Upper lobe of right lung (tissue), 1 donor: ENCODE measurements at regions not wholly inside any gene's neighbourhood (a gene's known extent, or its start where the extent isn't known, plus 50 kb on each side); places are given as distances from the start of the nearest gene placed in this dataset.

Experiments
- ATAC-seq: fragments of 200-7000 bp; cut with Tn5 transposase; one replicate; pipeline ENCODE4 v1.9.1; 2020; ENCODE audit warnings: mild to moderate bottlenecking, moderate library complexity
- DNase-seq: peaks from one replicate; pipeline ENCODE4 v3.0.0-alpha.2; 2020
- H3K27ac ChIP-seq: fragments of 200-600 bp; one replicate; pipeline ENCODE4 v1.8.0; 2022
- H3K27me3 ChIP-seq: fragments of 200-600 bp; one replicate; pipeline ENCODE4 v1.8.0; 2022; ENCODE audit warnings: mild to moderate bottlenecking
- H3K36me3 ChIP-seq: fragments of 200-600 bp; one replicate; pipeline ENCODE4 v1.8.0; 2022
- H3K4me1 ChIP-seq: fragments of 200-600 bp; one replicate; pipeline ENCODE4 v1.8.0; 2022
- H3K4me3 ChIP-seq: fragments of 200-600 bp; one replicate; pipeline ENCODE4 v1.8.0; 2022; ENCODE audit warnings: mild to moderate bottlenecking
- H3K9me3 ChIP-seq: fragments of 200-600 bp; one replicate; pipeline ENCODE4 v1.8.0; 2022
- intact Hi-C: fragments of 100-400 bp; cut with DNase I; formaldehyde crosslinking; loops from one replicate; pipeline ENCODE4 v1.11.0; 2022
- TF ChIP-seq, protein P1 (sequence below): fragments of 200-600 bp; IDR thresholded peaks from one replicate; pipeline ENCODE4 v1.8.0; 2022; ENCODE audit warnings: antibody characterized with exemption
- donor health status: DM: no; HTN: yes; CAD: no; lungs with severe emphysema.

GRCh38 chr4:117527601-117528000, 442.2 kb upstream of the TRAM1L1 start:
- ATAC-seq (no peak), DNase-seq (no peak)
- Histone ChIP-seq H3K36me3 (no peaks in the 10 kb centered on the region), H3K9me3 (no peaks in the 10 kb centered on the region), H3K27ac (no peak overlapping the region), H3K4me1 (no peaks in the 10 kb centered on the region), H3K27me3 (no peaks in the 10 kb centered on the region), H3K4me3 (no peak overlapping the region)
- TF ChIP-seq, protein P1, sequence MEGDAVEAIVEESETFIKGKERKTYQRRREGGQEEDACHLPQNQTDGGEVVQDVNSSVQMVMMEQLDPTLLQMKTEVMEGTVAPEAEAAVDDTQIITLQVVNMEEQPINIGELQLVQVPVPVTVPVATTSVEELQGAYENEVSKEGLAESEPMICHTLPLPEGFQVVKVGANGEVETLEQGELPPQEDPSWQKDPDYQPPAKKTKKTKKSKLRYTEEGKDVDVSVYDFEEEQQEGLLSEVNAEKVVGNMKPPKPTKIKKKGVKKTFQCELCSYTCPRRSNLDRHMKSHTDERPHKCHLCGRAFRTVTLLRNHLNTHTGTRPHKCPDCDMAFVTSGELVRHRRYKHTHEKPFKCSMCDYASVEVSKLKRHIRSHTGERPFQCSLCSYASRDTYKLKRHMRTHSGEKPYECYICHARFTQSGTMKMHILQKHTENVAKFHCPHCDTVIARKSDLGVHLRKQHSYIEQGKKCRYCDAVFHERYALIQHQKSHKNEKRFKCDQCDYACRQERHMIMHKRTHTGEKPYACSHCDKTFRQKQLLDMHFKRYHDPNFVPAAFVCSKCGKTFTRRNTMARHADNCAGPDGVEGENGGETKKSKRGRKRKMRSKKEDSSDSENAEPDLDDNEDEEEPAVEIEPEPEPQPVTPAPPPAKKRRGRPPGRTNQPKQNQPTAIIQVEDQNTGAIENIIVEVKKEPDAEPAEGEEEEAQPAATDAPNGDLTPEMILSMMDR: no peak
- intact Hi-C loops: no loop called here

DNA sequence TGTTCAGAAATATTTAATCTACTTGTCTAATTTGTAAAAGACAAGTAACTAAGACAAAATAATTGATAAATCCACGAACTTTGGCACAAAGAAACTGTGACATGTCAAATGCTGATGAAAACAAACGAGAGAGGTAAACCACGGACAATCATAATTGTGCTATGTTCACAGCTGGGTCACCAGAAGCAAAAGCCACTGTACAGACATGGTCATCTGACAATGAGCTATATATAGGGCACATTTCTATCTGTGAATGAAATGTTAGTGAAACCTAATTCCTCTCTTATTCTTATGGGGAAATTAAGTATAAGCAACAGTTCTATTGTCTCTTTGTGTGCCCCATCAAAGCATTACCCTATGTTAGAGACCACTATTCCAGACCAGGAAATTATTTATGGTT, 444.0 kb upstream of the TRAM1L1 start:
- intact Hi-C loops: no loop called here
- DNase-seq (no peak), ATAC-seq (no peak)
- TF ChIP-seq, protein P1: no peak
- Histone ChIP-seq H3K27ac (no peak overlapping the region), H3K36me3 (no peaks in the 10 kb centered on the region), H3K4me3 (no peak overlapping the region), H3K4me1 (no peaks in the 10 kb centered on the region), H3K9me3 (no peaks in the 10 kb centered on the region), H3K27me3 (no peaks in the 10 kb centered on the region)

- DNase-seq: no peak
Observed at GRCh38 chr4:117533501-117533900, 448.1 kb upstream of the TRAM1L1 start.

GRCh38 chr4:117545039-117545438, 459.7 kb upstream of the TRAM1L1 start:
- Histone ChIP-seq H3K4me1 (no peaks in the 10 kb centered on the region), H3K27ac (no peak overlapping the region), H3K9me3 (no peaks in the 10 kb centered on the region), H3K4me3 (no peak overlapping the region), H3K27me3 (no peaks in the 10 kb centered on the region), H3K36me3 (no peaks in the 10 kb centered on the region)
- TF ChIP-seq, protein P1: no peak
- no peak for ATAC-seq
- intact Hi-C loops: no loop called here
- DNase-seq: no peak

More at GRCh38 chr4:117533501-117533900, 448.1 kb upstream of the TRAM1L1 start:
- intact Hi-C loops: no loop called here
- H3K27ac ChIP-seq: no peak overlapping the region
- no peak for ATAC-seq
- no peaks in the 10 kb centered on the region for H3K4me1 ChIP-seq
- no peaks in the 10 kb centered on the region for H3K9me3 ChIP-seq
- no peak overlapping the region for H3K4me3 ChIP-seq
- TF ChIP-seq, protein P1: no peak
- H3K27me3 ChIP-seq: no peaks in the 10 kb centered on the region
- no peaks in the 10 kb centered on the region for H3K36me3 ChIP-seq

- H3K9me3 ChIP-seq: no peaks in the 10 kb centered on the region
- DNase-seq (no peak), ATAC-seq (no peak)
- no peaks in the 10 kb centered on the region for H3K27me3 ChIP-seq
- no peaks in the 10 kb centered on the region for H3K36me3 ChIP-seq
- no peak overlapping the region for H3K4me3 ChIP-seq
- H3K27ac ChIP-seq: no peak overlapping the region
- intact Hi-C loops: no loop called here
- H3K4me1 ChIP-seq: no peaks in the 10 kb centered on the region
- TF ChIP-seq, protein P1: no peak
Observed at GRCh38 chr4:117549524-117549923, 464.1 kb upstream of the TRAM1L1 start.

GRCh38 chr4:117550085-117550484, 464.7 kb upstream of the TRAM1L1 start:
- intact Hi-C loops: no loop called here
- no peak for ATAC-seq
- Histone ChIP-seq H3K27me3 (no peaks in the 10 kb centered on the region), H3K4me1 (no peaks in the 10 kb centered on the region), H3K4me3 (no peak overlapping the region), H3K36me3 (no peaks in the 10 kb centered on the region), H3K9me3 (no peaks in the 10 kb centered on the region), H3K27ac (no peak overlapping the region)
- TF ChIP-seq, protein P1: no peak
- no peak for DNase-seq
